Activated naive CD4-positive, alpha-beta T cell treated with Interleukin-2 at 50 U/mL for 16 hours (primary cell): ENCODE measurements at regions not wholly inside any gene's neighbourhood (a gene's known extent, or its start where the extent isn't known, plus 50 kb on each side); places are given as distances from the start of the nearest gene placed in this dataset.

ENCODE experiments used
- DNase-seq: peaks from one replicate; pipeline ENCODE4 v3.0.0-alpha.2; 2020

GRCh38 chr2:144211065-144211464 is 308.9 kb downstream of the ZEB2 start:
- DNase-seq = no peak

- DNase-seq = no peak
These were observed 309.8 kb downstream of the ZEB2 start for GRCh38 chr2:144210076-144210475.

- no peak for DNase-seq
These were observed 311.0 kb downstream of the ZEB2 start for GRCh38 chr2:144208924-144209323.

- no peak for DNase-seq
These were observed 313.9 kb downstream of the ZEB2 start for GRCh38 chr2:144206019-144206418.

GRCh38 chr2:144201868-144202468 is 318.0 kb downstream of the ZEB2 start:
- DNase-seq = no peak

- peak; percentile 25 for DNase-seq
These were observed 318.8 kb downstream of the ZEB2 start for GRCh38 chr2:144201126-144201525.

- DNase-seq = no peak
These were observed 321.8 kb downstream of the ZEB2 start for GRCh38 chr2:144198116-144198515.

- DNase-seq = no peak
These were observed 325.4 kb downstream of the ZEB2 start for GRCh38 chr2:144194326-144195071.

- no peak for DNase-seq
These were observed 328.9 kb downstream of the ZEB2 start for GRCh38 chr2:144190908-144191605.

GRCh38 chr2:144183727-144184126 is 336.2 kb downstream of the ZEB2 start:
- peak; percentile 77 for DNase-seq

GRCh38 chr2:144181001-144181400 is 338.9 kb downstream of the ZEB2 start:
- no peak for DNase-seq

- no peak for DNase-seq
These were observed 339.8 kb downstream of the ZEB2 start for GRCh38 chr2:144180131-144180530.

GRCh38 chr2:144170179-144170578 is 349.7 kb downstream of the ZEB2 start:
- DNase-seq = no peak

- DNase-seq = no peak
These were observed 353.2 kb downstream of the ZEB2 start for GRCh38 chr2:144166743-144167142.

GRCh38 chr2:144165599-144166250 is 354.2 kb downstream of the ZEB2 start:
- no peak for DNase-seq

- DNase-seq = no peak
These were observed 356.3 kb downstream of the ZEB2 start for GRCh38 chr2:144163592-144163991.

GRCh38 chr2:144162652-144163051 is 357.3 kb downstream of the ZEB2 start:
- DNase-seq = peak; percentile 36

GRCh38 chr2:144161061-144161460 is 358.9 kb downstream of the ZEB2 start:
- DNase-seq = no peak

- DNase-seq = no peak
These were observed 360.7 kb downstream of the ZEB2 start for GRCh38 chr2:144159240-144159639.

GRCh38 chr2:144158096-144158495 is 361.8 kb downstream of the ZEB2 start:
- DNase-seq = no peak

GRCh38 chr2:144156736-144157640 is 362.9 kb downstream of the ZEB2 start:
- DNase-seq = no peak

- no peak for DNase-seq
These were observed 365.7 kb downstream of the ZEB2 start for GRCh38 chr2:144154205-144154604.
